ENCODE measurements at regions not wholly inside any gene's neighbourhood (a gene's known extent, or its start where the extent isn't known, plus 50 kb on each side); places are given as distances from the start of the nearest gene placed in this dataset.
A peak's percentile ranks its signal among the peaks of the same experiment; 100 is the strongest.

GRCh38 chr2:183935005-183935404, 663.3 kb upstream of the ZNF804A start:
- Histone ChIP-seq H3K27me3 (no peaks in the 10 kb centered on the region), H3K9me3 (peaks cover 0 to 16% (median 6%) of the 10 kb centered on the region in 4 donors), H3K4me3 (no peak overlapping the region), H3K27ac (no peak overlapping the region), H3K36me3 (no peaks in the 10 kb centered on the region), H3K4me1 (no peaks in the 10 kb centered on the region)
- intact Hi-C loops (cut with DNase I; ENCODE audit: low total_unique reads), result no loop called here
- DNase-seq, result no peak
- WGBS, 5 donors, result 78 to 88% (median 83%) methylated on average over 3 of the region's 3 CpGs
- no peak for TF ChIP-seq POLR2A (IDR thresholded peaks at IDR 0.05)
- no peak for TF ChIP-seq EP300 (IDR thresholded peaks at IDR 0.05)
- TF ChIP-seq CTCF (IDR thresholded peaks at IDR 0.05), result no peak

- intact Hi-C loops (cut with DNase I; ENCODE audit: low total_unique reads), result no loop called here
- DNase-seq, result no peak
- H3K9me3 ChIP-seq, result peaks cover 0 to 16% (median 6%) of the 10 kb centered on the region in 4 donors
- H3K4me1 ChIP-seq, result no peaks in the 10 kb centered on the region
- WGBS, 5 donors, result 71 to 97% (median 86%) methylated on average over 2 of the region's 2 CpGs
- no peaks in the 10 kb centered on the region for H3K36me3 ChIP-seq
- H3K27me3 ChIP-seq, result no peaks in the 10 kb centered on the region
- TF ChIP-seq POLR2A (IDR thresholded peaks at IDR 0.05) (no peak), EP300 (IDR thresholded peaks at IDR 0.05) (no peak), POLR2AphosphoS5 (IDR thresholded peaks at IDR 0.05) (no peak), CTCF (IDR thresholded peaks at IDR 0.05) (no peak)
- H3K4me3 ChIP-seq, result no peak overlapping the region
- H3K27ac ChIP-seq, result no peak overlapping the region
These were observed 661.1 kb upstream of the ZNF804A start for GRCh38 chr2:183937220-183937619.

GRCh38 chr2:183946193-183946592, 652.1 kb upstream of the ZNF804A start:
- H3K4me1 ChIP-seq, result peaks cover 0 to 7% (median 0%) of the 10 kb centered on the region in 4 donors
- intact Hi-C loops (cut with DNase I; ENCODE audit: low total_unique reads), result no loop called here
- no peaks in the 10 kb centered on the region for H3K36me3 ChIP-seq
- no peaks in the 10 kb centered on the region for H3K27me3 ChIP-seq
- no peak for DNase-seq
- H3K9me3 ChIP-seq, result no peaks in the 10 kb centered on the region
- no peak overlapping the region for H3K4me3 ChIP-seq
- TF ChIP-seq EP300 (IDR thresholded peaks at IDR 0.05) (no peak), CTCF (IDR thresholded peaks at IDR 0.05) (no peak), POLR2A (IDR thresholded peaks at IDR 0.05) (no peak), POLR2AphosphoS5 (IDR thresholded peaks at IDR 0.05) (no peak)
- H3K27ac ChIP-seq, result no peak overlapping the region

GRCh38 chr2:183948861-183949260, 649.5 kb upstream of the ZNF804A start:
- H3K9me3 ChIP-seq, result no peaks in the 10 kb centered on the region
- H3K4me3 ChIP-seq, result no peak overlapping the region
- DNase-seq, result peak in 1 of 2 donors; percentile 19
- H3K4me1 ChIP-seq, result peaks cover 0 to 7% (median 0%) of the 10 kb centered on the region in 4 donors
- TF ChIP-seq EP300 (IDR thresholded peaks at IDR 0.05) (no peak), POLR2A (IDR thresholded peaks at IDR 0.05) (no peak), CTCF (IDR thresholded peaks at IDR 0.05) (no peak), POLR2AphosphoS5 (IDR thresholded peaks at IDR 0.05) (no peak)
- 38 to 55% (median 42%) methylated on average over 1 of the region's 1 CpG for WGBS, 5 donors
- intact Hi-C loops (cut with DNase I; ENCODE audit: low total_unique reads), result no loop called here
- H3K36me3 ChIP-seq, result no peaks in the 10 kb centered on the region
- no peaks in the 10 kb centered on the region for H3K27me3 ChIP-seq
- H3K27ac ChIP-seq, result no peak overlapping the region
